Activated CD8-positive, alpha-beta T cell treated with anti-CD3 and anti-CD28 coated beads for 36 hours (primary cell): ENCODE measurements at regions not wholly inside any gene's neighbourhood (a gene's known extent, or its start where the extent isn't known, plus 50 kb on each side); places are given as distances from the start of the nearest gene placed in this dataset.
"Not testable (repeated sequence)": the region's sequence is repeated elsewhere in the genome, so short reads cannot be mapped to it uniquely, and the experiment has no call there.

Source experiments
- ATAC-seq: fragments of 200-7000 bp; cut with Tn5 transposase; one replicate; pipeline ENCODE4 v1.10.0; 2021; ENCODE audit warnings: mild to moderate bottlenecking, moderate library complexity
- CTCF ChIA-PET: fragments of 350-600 bp; sonication (Branson Sonifier 250); formaldehyde crosslinking; loops from one replicate; lab custom pipeline; 2021; ENCODE audit warnings: antibody characterized with exemption; lab: Charles Lee
- POLR2A ChIA-PET: fragments of 350-600 bp; sonication (Branson Sonifier 250); formaldehyde crosslinking; loops from one replicate; lab custom pipeline; 2021; ENCODE audit warnings: antibody characterized with exemption; lab: Charles Lee
- DNase-seq: peaks from one replicate; pipeline ENCODE4 v3.0.0-alpha.2; 2020
- H3K27ac Mint-ChIP-seq: one replicate; pipeline ENCODE4 v1.8.0; 2021; ENCODE audit warnings: mild to moderate bottlenecking, mixed read lengths
- H3K27me3 Mint-ChIP-seq: one replicate; pipeline ENCODE4 v1.8.0; 2021; ENCODE audit warnings: mixed read lengths
- H3K36me3 Mint-ChIP-seq: one replicate; pipeline ENCODE4 v1.8.0; 2021; ENCODE audit warnings: low read depth, mixed read lengths
- H3K4me1 Mint-ChIP-seq: one replicate; pipeline ENCODE4 v1.8.0; 2021; ENCODE audit warnings: low read depth, mixed read lengths
- H3K4me3 Mint-ChIP-seq: one replicate; pipeline ENCODE4 v1.8.0; 2021; ENCODE audit warnings: mild to moderate bottlenecking, moderate library complexity, mixed read lengths
- H3K9me3 Mint-ChIP-seq: one replicate; pipeline ENCODE4 v1.8.0; 2021; ENCODE audit warnings: mixed read lengths
- intact Hi-C: fragments of 100-400 bp; cut with micrococcal nuclease; formaldehyde crosslinking; loops from one replicate; pipeline ENCODE4 v1.10.0; 2022
- TF ChIP-seq, protein P1 (sequence below): fragments of 200-600 bp; IDR thresholded peaks from one replicate; pipeline ENCODE4 v1.8.0; 2022; ENCODE audit warnings: antibody characterized with exemption, mild to moderate bottlenecking

DNA sequence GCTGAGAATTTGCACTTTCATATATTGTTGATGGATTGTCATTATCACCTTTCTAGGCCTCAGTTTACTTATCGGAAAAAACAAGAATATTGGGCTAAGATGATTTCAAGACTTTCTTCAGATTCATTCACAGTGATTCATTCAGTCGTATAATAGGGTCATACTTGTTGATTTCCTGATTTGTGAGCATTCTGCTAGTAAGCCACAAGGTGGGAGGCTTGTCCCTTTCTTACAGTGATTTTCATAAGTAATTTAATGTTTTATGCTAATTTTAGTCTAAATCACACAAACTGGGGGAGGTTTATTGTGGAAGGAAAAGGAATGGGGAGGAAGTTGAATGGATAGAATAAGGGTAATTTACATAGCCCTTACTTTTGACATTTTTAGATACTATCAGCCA lies 126.8 kb upstream of the GOLGA6L4 start:
- no peak for DNase-seq
- Mint-ChIP-seq H3K36me3 (no peaks in the 10 kb centered on the region), H3K27ac (no peak overlapping the region), H3K4me1 (no peaks in the 10 kb centered on the region), H3K9me3 (no peaks in the 10 kb centered on the region), H3K27me3 (peaks cover 9% of the 10 kb centered on the region), H3K4me3 (no peak overlapping the region)
- POLR2A ChIA-PET: no interaction called here
- intact Hi-C loops: no loop called here
- ATAC-seq: no peak
- TF ChIP-seq, protein P1, sequence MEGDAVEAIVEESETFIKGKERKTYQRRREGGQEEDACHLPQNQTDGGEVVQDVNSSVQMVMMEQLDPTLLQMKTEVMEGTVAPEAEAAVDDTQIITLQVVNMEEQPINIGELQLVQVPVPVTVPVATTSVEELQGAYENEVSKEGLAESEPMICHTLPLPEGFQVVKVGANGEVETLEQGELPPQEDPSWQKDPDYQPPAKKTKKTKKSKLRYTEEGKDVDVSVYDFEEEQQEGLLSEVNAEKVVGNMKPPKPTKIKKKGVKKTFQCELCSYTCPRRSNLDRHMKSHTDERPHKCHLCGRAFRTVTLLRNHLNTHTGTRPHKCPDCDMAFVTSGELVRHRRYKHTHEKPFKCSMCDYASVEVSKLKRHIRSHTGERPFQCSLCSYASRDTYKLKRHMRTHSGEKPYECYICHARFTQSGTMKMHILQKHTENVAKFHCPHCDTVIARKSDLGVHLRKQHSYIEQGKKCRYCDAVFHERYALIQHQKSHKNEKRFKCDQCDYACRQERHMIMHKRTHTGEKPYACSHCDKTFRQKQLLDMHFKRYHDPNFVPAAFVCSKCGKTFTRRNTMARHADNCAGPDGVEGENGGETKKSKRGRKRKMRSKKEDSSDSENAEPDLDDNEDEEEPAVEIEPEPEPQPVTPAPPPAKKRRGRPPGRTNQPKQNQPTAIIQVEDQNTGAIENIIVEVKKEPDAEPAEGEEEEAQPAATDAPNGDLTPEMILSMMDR: no peak
- CTCF ChIA-PET: no interaction called here

DNA sequence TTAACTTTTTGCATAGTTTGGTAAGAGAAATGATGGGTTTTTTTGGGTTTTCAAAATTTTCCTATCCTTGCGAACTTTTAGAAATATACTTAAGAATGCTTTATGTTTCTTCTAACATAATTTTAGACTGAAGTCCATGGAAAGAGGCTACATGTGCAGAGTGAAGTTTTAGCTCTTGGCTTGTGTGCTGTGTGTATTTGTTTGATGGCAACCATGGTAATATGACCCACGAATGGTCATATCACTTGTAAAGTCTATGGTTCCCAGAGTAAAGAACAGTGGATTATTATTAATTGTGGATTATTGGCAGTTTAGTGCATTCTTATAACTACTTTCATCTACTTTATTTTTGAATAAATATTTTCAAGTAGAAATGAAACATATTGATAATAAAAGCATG lies 124.0 kb upstream of the GOLGA6L4 start:
- ChIA-PET CTCF (no interaction called here), POLR2A (no interaction called here)
- H3K36me3 Mint-ChIP-seq: no peaks in the 10 kb centered on the region
- no peaks in the 10 kb centered on the region for H3K9me3 Mint-ChIP-seq
- intact Hi-C loops: no loop called here
- no peaks in the 10 kb centered on the region for H3K4me1 Mint-ChIP-seq
- no peak overlapping the region for H3K27ac Mint-ChIP-seq
- ATAC-seq (no peak), DNase-seq (no peak)
- TF ChIP-seq, protein P1: no peak
- H3K27me3 Mint-ChIP-seq: peaks cover 7% of the 10 kb centered on the region
- no peak overlapping the region for H3K4me3 Mint-ChIP-seq

DNA sequence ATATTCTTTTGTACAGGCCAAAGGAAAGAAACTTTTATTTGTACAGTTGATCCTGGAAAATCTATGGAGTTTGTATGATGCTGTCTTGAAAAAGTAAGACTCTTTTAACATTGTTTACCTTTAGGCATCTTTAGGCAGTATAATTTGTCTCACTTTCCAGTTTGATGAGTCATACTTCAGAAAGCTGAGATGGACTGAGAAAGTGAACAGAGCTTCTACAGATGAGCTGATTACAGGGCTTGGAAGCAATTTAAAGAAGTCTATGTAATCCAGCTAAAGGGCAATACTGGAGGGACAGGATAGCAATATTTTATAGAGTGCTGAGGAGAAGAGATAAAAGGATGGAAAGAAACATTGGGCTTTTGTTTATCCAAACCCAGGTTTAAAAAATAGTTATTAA lies 123.5 kb upstream of the GOLGA6L4 start:
- intact Hi-C loops: no loop called here
- Mint-ChIP-seq H3K36me3 (no peaks in the 10 kb centered on the region), H3K27ac (no peak overlapping the region), H3K4me1 (no peaks in the 10 kb centered on the region), H3K9me3 (no peaks in the 10 kb centered on the region), H3K4me3 (no peak overlapping the region), H3K27me3 (peaks cover 7% of the 10 kb centered on the region)
- TF ChIP-seq, protein P1: no peak
- DNase-seq (no peak), ATAC-seq (no peak)
- ChIA-PET CTCF (no interaction called here), POLR2A (no interaction called here)

DNA sequence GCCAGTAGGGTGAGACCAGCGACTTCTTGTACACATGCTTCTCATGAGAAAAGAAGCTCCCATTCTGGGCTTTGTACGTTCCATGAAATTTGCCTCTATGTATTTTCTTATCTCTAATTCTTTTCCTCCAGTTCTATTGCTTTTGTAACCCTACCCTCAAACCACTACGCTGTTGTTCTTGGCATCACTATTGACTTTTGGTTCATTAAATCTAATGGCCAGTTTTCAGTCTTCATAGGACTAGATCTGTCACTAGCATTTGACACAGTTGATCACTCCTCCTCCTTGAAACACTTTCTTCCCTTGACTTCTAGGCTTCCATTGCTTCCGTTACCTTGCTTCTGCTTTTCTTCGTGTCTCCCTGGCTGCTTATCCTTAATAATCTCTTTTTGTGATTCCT lies 121.7 kb upstream of the GOLGA6L4 start:
- ChIA-PET POLR2A (no interaction called here), CTCF (no interaction called here)
- H3K27me3 Mint-ChIP-seq: peaks cover 5% of the 10 kb centered on the region
- H3K36me3 Mint-ChIP-seq: no peaks in the 10 kb centered on the region
- TF ChIP-seq, protein P1: no peak
- no peaks in the 10 kb centered on the region for H3K9me3 Mint-ChIP-seq
- H3K27ac Mint-ChIP-seq: no peak overlapping the region
- intact Hi-C loops: no loop called here
- ATAC-seq (no peak), DNase-seq (no peak)
- no peak overlapping the region for H3K4me3 Mint-ChIP-seq
- no peaks in the 10 kb centered on the region for H3K4me1 Mint-ChIP-seq

DNA sequence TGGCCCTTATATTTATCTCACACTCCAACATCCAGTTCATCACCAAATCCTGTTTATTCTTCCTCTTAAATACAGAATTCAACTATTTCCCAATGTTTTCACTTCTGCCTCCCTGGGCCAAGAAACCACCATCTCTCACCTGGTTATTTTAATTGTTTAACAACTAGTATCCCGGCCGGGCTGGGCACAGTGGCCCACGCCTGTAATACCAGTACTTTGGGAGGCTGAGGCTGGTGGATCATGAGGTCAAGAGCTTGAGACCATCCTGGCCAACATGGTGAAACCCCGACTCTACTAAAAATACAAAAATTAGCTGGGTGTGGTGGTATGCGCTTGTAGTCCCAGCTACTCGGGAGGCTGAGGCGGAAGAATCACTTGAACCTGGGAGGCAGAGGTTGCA lies 120.9 kb upstream of the GOLGA6L4 start:
- H3K27me3 Mint-ChIP-seq, DNase-seq, H3K4me1 Mint-ChIP-seq, POLR2A ChIA-PET, CTCF ChIA-PET, H3K4me3 Mint-ChIP-seq, H3K9me3 Mint-ChIP-seq, intact Hi-C loops, H3K36me3 Mint-ChIP-seq, H3K27ac Mint-ChIP-seq, ATAC-seq: not testable (repeated sequence)

DNA sequence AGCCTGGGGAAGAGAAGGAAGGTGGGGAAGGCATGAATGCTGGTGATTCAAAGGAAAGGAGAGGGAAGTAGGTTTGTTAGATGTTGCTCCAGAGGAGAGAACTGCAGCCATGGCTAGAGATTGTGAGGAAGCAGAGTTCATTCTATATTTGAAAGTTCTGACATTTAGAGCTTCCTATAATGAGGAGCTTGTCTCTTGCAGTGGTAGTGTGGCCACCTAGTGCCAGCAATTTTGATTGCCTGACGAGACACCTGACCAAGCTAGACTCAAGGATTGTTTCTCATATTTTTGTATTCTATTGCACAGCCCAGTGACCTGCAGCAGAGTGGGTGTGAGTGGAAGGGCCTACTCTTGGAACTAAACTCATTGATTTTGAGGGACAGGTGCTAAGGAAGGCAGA lies 116.2 kb upstream of the GOLGA6L4 start:
- H3K9me3 Mint-ChIP-seq, H3K27ac Mint-ChIP-seq, ATAC-seq, DNase-seq, CTCF ChIA-PET, intact Hi-C loops, H3K4me1 Mint-ChIP-seq, H3K27me3 Mint-ChIP-seq, H3K4me3 Mint-ChIP-seq, H3K36me3 Mint-ChIP-seq, POLR2A ChIA-PET: not testable (repeated sequence)

DNA sequence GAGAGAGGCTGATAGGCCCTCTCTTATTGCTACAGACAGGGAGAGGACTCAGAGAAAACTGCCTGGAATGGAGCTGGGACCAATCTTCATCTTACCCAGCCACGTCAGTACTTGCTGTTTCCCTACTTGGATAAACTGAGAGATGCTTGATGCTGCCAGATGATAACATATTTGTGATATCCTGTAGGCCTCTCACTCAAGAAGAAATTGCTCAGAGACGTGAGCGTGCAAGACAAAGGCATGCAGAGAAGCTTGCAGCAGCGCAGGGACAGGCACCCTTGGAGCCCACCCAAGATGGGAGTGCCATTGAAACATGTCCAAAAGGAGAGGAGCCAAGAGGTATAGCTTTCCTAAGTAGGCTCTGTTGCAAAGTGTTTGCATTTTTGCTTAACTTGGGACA lies 114.7 kb upstream of the GOLGA6L4 start:
- H3K4me3 Mint-ChIP-seq, H3K27ac Mint-ChIP-seq, H3K27me3 Mint-ChIP-seq, H3K9me3 Mint-ChIP-seq, H3K4me1 Mint-ChIP-seq, intact Hi-C loops, POLR2A ChIA-PET, CTCF ChIA-PET, ATAC-seq, H3K36me3 Mint-ChIP-seq, DNase-seq: not testable (repeated sequence)

DNA sequence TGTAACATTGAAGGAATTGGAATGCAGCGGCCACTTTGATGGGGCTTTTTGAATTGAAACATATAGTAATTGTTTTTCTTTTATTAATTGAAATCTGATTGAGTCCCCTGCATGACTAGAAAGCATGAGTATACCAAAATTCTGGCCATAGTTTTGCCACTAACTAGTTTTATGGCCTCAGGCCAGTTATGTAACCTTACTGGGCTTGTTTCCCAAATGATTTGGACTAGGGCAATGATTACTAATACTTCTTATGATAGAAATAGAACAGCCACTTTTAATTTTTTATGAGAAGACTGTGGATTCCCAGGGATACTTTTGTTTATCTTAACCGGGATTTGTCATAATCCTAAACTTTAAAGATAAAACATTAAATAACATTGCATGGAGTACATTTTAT lies 106.9 kb upstream of the GOLGA6L4 start:
- H3K36me3 Mint-ChIP-seq, H3K9me3 Mint-ChIP-seq, H3K27ac Mint-ChIP-seq, CTCF ChIA-PET, POLR2A ChIA-PET, ATAC-seq, H3K4me3 Mint-ChIP-seq, intact Hi-C loops, H3K4me1 Mint-ChIP-seq, H3K27me3 Mint-ChIP-seq, DNase-seq: not testable (repeated sequence)

DNA sequence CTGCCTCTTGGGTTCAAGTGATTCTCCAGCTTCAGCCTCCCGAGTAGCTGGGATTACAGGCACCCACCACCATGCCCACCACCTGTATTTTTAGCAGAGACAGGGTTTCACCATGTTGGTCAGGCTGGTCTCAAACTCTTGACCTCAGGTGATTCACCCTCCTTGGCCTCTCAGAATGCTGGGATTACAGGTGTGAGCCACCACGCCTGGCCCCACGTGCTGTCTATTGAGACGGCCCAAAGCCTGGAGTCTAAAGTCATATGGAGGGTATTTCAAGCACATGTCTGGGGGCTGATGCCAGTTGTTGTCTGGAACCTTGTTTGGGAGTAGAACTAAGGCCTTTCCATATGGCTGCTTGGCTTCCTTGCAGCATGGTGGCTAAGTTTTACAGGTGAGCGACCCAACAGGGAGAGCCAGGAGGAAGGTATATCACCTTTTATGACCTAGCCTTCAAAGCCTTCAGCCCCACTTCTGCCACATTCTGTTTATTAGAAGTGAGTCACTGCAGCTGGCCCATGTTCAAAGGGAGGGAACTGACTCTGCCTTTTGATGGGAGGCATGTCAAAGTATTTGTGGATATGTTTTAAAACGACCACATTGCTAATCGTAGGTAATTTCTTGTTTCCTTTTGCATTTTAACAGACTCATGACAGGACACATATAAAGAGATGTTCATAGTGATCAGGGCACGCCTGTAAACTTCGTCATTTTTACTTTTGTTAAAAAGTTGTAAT lies 105.3 kb upstream of the GOLGA6L4 start:
- H3K27ac Mint-ChIP-seq, H3K27me3 Mint-ChIP-seq, CTCF ChIA-PET, H3K4me3 Mint-ChIP-seq, DNase-seq, H3K4me1 Mint-ChIP-seq, ATAC-seq, POLR2A ChIA-PET, intact Hi-C loops, H3K9me3 Mint-ChIP-seq, H3K36me3 Mint-ChIP-seq: not testable (repeated sequence)
